GM20000 (cell line): ENCODE measurements at regions not wholly inside any gene's neighbourhood (a gene's known extent, or its start where the extent isn't known, plus 50 kb on each side); places are given as distances from the start of the nearest gene placed in this dataset.

ENCODE experiments used
- DNase-seq: peaks from one replicate; pipeline ENCODE4 v3.0.0; 2012; ENCODE audit warnings: low spot score
- CTCF ChIP-seq: IDR thresholded peaks from 2 replicates; pipeline ENCODE4 v1.5.1; 2012; ENCODE audit warnings: mild to moderate bottlenecking, control low read depth; ENCODE audit errors: extremely low read depth, missing control alignments

DNA sequence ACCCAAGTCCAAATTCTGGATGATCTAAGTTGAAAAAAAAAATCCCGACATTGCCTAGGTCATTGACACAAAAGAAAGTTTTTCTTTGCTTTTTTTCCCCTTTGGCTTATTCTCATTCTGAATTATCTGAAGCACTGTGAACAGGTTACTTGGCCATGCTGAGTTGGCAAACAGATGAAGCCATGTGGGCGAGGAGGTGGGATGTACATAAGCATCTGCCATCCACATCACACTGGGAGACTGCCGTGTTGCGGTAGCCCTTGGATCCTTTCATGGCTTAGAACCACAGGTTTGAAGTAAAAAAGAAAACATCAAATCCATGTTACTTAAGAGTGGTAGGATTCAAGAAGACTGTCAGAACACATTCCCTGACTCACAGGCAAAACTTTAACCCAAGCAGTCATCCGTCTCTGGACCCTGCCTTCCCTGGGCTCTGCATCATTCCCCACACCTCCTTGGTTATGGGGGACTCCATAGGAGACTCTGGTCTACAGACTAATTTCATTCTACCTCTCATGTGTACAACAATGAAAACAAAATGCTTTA, 242.5 kb upstream of the SERP2 start:
- no peak for TF ChIP-seq CTCF
- DNase-seq = no peak

DNA sequence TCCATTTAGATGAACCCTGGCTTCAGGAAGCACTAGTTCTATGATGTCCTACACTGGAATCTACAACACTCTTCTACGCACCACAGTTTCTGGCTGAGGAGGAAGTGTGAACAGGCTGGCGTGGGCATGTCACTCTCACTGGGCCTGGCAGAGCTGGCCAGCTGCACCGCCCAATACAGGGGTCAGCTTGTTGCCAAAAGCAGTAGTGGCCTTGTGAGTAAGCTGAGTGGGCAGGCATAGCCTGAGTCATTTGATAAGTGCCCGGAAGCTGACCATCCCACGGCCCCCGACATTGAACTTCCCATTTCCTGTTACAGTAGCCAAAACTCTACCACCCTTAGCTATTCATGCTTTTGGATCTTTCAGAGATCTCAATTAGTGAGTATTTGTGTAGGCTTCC, 240.9 kb upstream of the SERP2 start:
- no peak for DNase-seq
- no peak for TF ChIP-seq CTCF

- no peak for TF ChIP-seq CTCF
- no peak for DNase-seq
These were observed 240.0 kb upstream of the SERP2 start for GRCh38 chr13:44133626-44134025.

GRCh38 chr13:44135566-44135965, 238.1 kb upstream of the SERP2 start:
- TF ChIP-seq CTCF = no peak

GRCh38 chr13:44136696-44137268, 236.8 kb upstream of the SERP2 start:
- no peak for DNase-seq
- no peak for TF ChIP-seq CTCF

More at GRCh38 chr13:44135566-44135965, 238.1 kb upstream of the SERP2 start:
- no peak for DNase-seq

- no peak for TF ChIP-seq CTCF
- DNase-seq = no peak
These were observed 236.2 kb upstream of the SERP2 start for GRCh38 chr13:44137466-44137865.

- no peak for TF ChIP-seq CTCF
These were observed 233.5 kb upstream of the SERP2 start for GRCh38 chr13:44140146-44140545.

More at GRCh38 chr13:44140146-44140545, 233.5 kb upstream of the SERP2 start:
- no peak for DNase-seq
